Thyroid gland (tissue), 4 donors: ENCODE measurements at regions not wholly inside any gene's neighbourhood (a gene's known extent, or its start where the extent isn't known, plus 50 kb on each side); places are given as distances from the start of the nearest gene placed in this dataset.

Experiments used
- CTCF ChIP-seq, 6 experiments: fragments of 200-600 bp in 3 of 6; fragments of 450-650 bp in 3 of 6; sonication (generic) in 3 of 6; IDR thresholded peaks; one replicate each; pipeline ENCODE4 v1.5.1; 2016 to 2019; ENCODE audit warnings: antibody characterized with exemption in 6 of 6, mild to moderate bottlenecking in 2 of 6, inconsistent platforms in 1 of 6, moderate library complexity in 1 of 6
- POLR2A ChIP-seq, 2 donors: fragments of 450-650 bp; IDR thresholded peaks; one replicate each; pipeline ENCODE4 v1.6.1; 2017; ENCODE audit warnings: antibody characterized with exemption in 2 of 2, mild to moderate bottlenecking in 2 of 2, moderate library complexity in 1 of 2

DNA sequence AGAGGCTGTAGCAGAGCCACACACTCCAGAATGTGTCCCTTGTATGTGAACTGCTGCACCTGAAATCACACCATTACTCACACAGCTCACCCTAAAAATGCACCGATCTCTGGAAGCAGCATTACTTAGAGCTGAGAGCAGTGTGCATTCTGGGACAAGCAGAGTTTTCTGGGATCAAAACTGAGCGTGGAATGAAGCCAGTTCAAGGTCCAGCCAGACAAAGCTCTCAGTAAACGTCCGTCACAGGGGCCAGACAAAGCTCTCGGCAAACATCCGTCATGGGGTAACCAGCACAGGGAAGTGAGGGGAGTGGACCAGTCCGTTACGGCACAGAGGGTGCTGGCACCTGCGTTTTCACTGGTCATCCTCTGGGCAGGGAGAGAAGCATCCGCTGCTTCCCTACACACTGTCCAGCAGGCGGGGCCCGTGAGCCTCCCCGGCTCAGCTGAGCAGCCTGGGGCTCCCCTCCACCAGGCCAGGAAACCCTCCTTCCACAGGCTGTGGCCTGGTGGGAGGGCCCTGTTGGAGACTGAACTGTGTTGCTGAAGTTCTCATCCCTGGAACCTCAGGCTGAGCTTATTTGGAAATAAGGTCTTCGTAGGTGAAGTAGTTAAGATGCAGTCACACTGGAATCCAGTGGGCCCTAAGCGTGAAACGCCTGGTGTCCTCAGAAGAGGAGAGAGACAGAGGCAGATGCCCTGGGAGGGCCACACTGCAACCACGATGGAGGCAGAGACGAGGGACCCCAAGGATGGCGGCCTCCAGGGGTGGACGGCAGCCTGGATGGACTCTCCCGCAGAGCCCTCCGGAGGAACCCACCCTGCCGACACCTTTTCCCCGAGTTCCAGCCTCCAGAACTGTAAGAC is 883.9 kb downstream of the BRD1 start:
- TF ChIP-seq CTCF (IDR thresholded peaks at IDR 0.05) (peak in 1 of 6 experiments; percentile 25), POLR2A (IDR thresholded peaks at IDR 0.05) (no peak)
